HCT116 (cell line): ENCODE measurements at regions not wholly inside any gene's neighbourhood (a gene's known extent, or its start where the extent isn't known, plus 50 kb on each side); places are given as distances from the start of the nearest gene placed in this dataset.

Experiments used
- ATAC-seq: fragments of 200-7000 bp; cut with Tn5 transposase; 2 replicates; pipeline ENCODE4 v1.9.1; 2020; ENCODE audit warnings: mild to moderate bottlenecking, moderate library complexity
- BruUV-seq: library from RNA; stranded (reverse); fragments of 400-500 nt; replicated peaks from 2 replicates; lab custom pipeline; 2021; lab: Mats Ljungman, UMichigan
- CTCF ChIA-PET: fragments of 300-600 bp; sonication (Branson Sonifier 250); formaldehyde crosslinking; loops from one replicate; lab custom pipeline; 2021; ENCODE audit warnings: antibody characterized with exemption; lab: Charles Lee
- POLR2A ChIA-PET: fragments of 300-600, 350-600 bp; sonication (Branson Sonifier 250); formaldehyde crosslinking; loops from one replicate; lab custom pipeline; 2021; ENCODE audit warnings: antibody characterized with exemption; lab: Charles Lee
- RAD21 ChIA-PET, 2 experiments: fragments of 300-600 bp; sonication (Branson Sonifier 250); formaldehyde crosslinking; loops; one replicate each; lab custom pipeline; 2023; ENCODE audit warnings: low total read pairs in 2 of 2; ENCODE audit not compliant: uncharacterized antibody in 2 of 2, unreplicated experiment in 2 of 2, low non-redundant PET in 1 of 2; lab: Charles Lee
- DNase-seq: peaks from one replicate; pipeline ENCODE4 v3.0.0-alpha.2; 2010; ENCODE audit warnings: low read depth, low spot score
- H2AFZ ChIP-seq: fragments of 200-600 bp; shearing (Covaris generic), sonication (generic); 2 replicates; pipeline ENCODE4 v1.6.1; 2017; ENCODE audit warnings: low read depth, mixed run types, mixed read lengths, antibody characterized with exemption, low read length; ENCODE audit not compliant: poor library complexity, severe bottlenecking
- H3K27ac ChIP-seq: 2 replicates; pipeline ENCODE4 v1.5.1; 2012; ENCODE audit warnings: low read depth, low read length
- H3K27me3 ChIP-seq: fragments of 200-600 bp; sonication (generic); 2 replicates; pipeline ENCODE4 v1.6.1; 2016; ENCODE audit warnings: mixed run types, low read length, mixed read lengths; ENCODE audit not compliant: insufficient read depth
- H3K36me3 ChIP-seq, 2 experiments: fragments of 200-500 bp in 1 of 2; fragments of 200-600 bp in 1 of 2; sonication (Bioruptor generic) in 1 of 2; sonication (generic) in 1 of 2; 2 replicates each; pipeline versions ENCODE4 v1.5.1 to v1.6.1; 2014 to 2016; ENCODE audit warnings: low read length in 2 of 2, inconsistent platforms in 1 of 2, mixed read lengths in 1 of 2, mixed run types in 1 of 2; ENCODE audit not compliant: insufficient read depth in 2 of 2, control insufficient read depth in 1 of 2
- H3K4me1 ChIP-seq, 2 experiments: fragments of 200-600 bp in 1 of 2; sonication (generic) in 1 of 2; 2 replicates each; pipeline versions ENCODE4 v1.5.1 to v1.6.1; 2012 to 2017; ENCODE audit warnings: low read length in 2 of 2, inconsistent platforms in 1 of 2, mild to moderate bottlenecking in 1 of 2, mixed read lengths in 1 of 2, mixed run types in 1 of 2, moderate library complexity in 1 of 2; ENCODE audit not compliant: insufficient read depth in 2 of 2, control insufficient read depth in 1 of 2
- H3K4me2 ChIP-seq: fragments of 200-600 bp; sonication (generic); 2 replicates; pipeline ENCODE4 v1.6.1; 2017; ENCODE audit warnings: mixed run types, low read length, mixed read lengths
- H3K4me3 ChIP-seq, 2 experiments: fragments of 200-600 bp in 1 of 2; sonication (generic) in 1 of 2; replicated peaks in 1 of 2; 2 replicates each; pipeline ENCODE4 v1.5.1; 2011 to 2016; ENCODE audit warnings: low read length in 2 of 2, control low read depth in 1 of 2, low read depth in 1 of 2, mild to moderate bottlenecking in 1 of 2, mixed read lengths in 1 of 2, mixed run types in 1 of 2
- H3K79me2 ChIP-seq: fragments of 200-600 bp; sonication (generic); 2 replicates; pipeline ENCODE4 v1.6.1; 2017; ENCODE audit warnings: mild to moderate bottlenecking, mixed run types, low read length, moderate library complexity, mixed read lengths; ENCODE audit not compliant: insufficient read depth
- H3K9ac ChIP-seq: fragments of 200-600 bp; sonication (generic); 2 replicates; pipeline ENCODE4 v1.6.1; 2016; ENCODE audit warnings: low read length, mixed read lengths
- H3K9me2 ChIP-seq: fragments of 200-600 bp; sonication (generic), shearing (Covaris generic); 2 replicates; pipeline ENCODE4 v1.6.1; 2017; ENCODE audit warnings: mixed run types, mild to moderate bottlenecking, moderate library complexity; ENCODE audit not compliant: insufficient read depth
- H3K9me3 ChIP-seq, 2 experiments: fragments of 200-500 bp in 1 of 2; fragments of 200-600 bp in 1 of 2; sonication (Bioruptor generic) in 1 of 2; sonication (generic) in 1 of 2; 2 replicates each; pipeline ENCODE4 v1.6.1; 2014 to 2017; ENCODE audit warnings: low read length in 2 of 2, mixed read lengths in 2 of 2, inconsistent platforms in 1 of 2, low read depth in 1 of 2, mild to moderate bottlenecking in 1 of 2, mixed run types in 1 of 2, moderate library complexity in 1 of 2; ENCODE audit not compliant: control insufficient read depth in 1 of 2, insufficient read depth in 1 of 2
- H4K20me1 ChIP-seq: fragments of 200-600 bp; sonication (generic), shearing (Covaris generic); 2 replicates; pipeline ENCODE4 v1.6.1; 2017; ENCODE audit warnings: mixed run types, mild to moderate bottlenecking, moderate library complexity; ENCODE audit not compliant: insufficient read depth
- CEBPB ChIP-seq: IDR thresholded peaks from 2 replicates; pipeline ENCODE4 v1.6.1; 2012; ENCODE audit warnings: low read depth
- EGR1 ChIP-seq: IDR thresholded peaks from 2 replicates; pipeline ENCODE4 v1.6.1; 2012; ENCODE audit warnings: low read depth
- ELF1 ChIP-seq: IDR thresholded peaks from 2 replicates; pipeline ENCODE4 v1.6.1; 2012; ENCODE audit warnings: low read depth, borderline replicate concordance
- EZH2 ChIP-seq: fragments of 200-600 bp; sonication (generic); IDR thresholded peaks from 2 replicates; pipeline ENCODE4 v1.6.1; 2017; ENCODE audit warnings: antibody characterized with exemption, mixed run types
- EZH2phosphoT487 ChIP-seq: fragments of 200-600 bp; IDR thresholded peaks from 2 replicates; pipeline ENCODE4 v1.6.1; 2018; ENCODE audit warnings: antibody characterized with exemption, borderline replicate concordance
- FOSL1 ChIP-seq: IDR thresholded peaks from 2 replicates; pipeline ENCODE4 v1.6.1; 2012; ENCODE audit warnings: low read depth
- JUND ChIP-seq: IDR thresholded peaks from 2 replicates; pipeline ENCODE4 v1.6.1; 2012
- MAX ChIP-seq: IDR thresholded peaks from 2 replicates; pipeline ENCODE4 v1.6.1; 2012
- POLR2A ChIP-seq: IDR thresholded peaks from 2 replicates; pipeline ENCODE4 v1.7.0; 2011; ENCODE audit warnings: borderline replicate concordance; ENCODE audit not compliant: insufficient read depth, insufficient read length; ENCODE audit errors: extremely low read depth
- RAD21 ChIP-seq: IDR thresholded peaks from 2 replicates; pipeline ENCODE4 v1.6.1; 2012; ENCODE audit warnings: low read depth, mild to moderate bottlenecking
- REST ChIP-seq: IDR thresholded peaks from 2 replicates; pipeline ENCODE4 v1.6.1; 2012; ENCODE audit warnings: low read depth
- SP1 ChIP-seq: IDR thresholded peaks from 2 replicates; pipeline ENCODE4 v1.6.1; 2012; ENCODE audit warnings: low read depth
- SRF ChIP-seq: IDR thresholded peaks from 2 replicates; pipeline ENCODE4 v1.6.1; 2012; ENCODE audit warnings: low read depth
- TCF7L2 ChIP-seq: IDR thresholded peaks from 2 replicates; pipeline ENCODE4 v1.7.0; 2011; ENCODE audit warnings: borderline replicate concordance, inconsistent platforms; ENCODE audit not compliant: insufficient read depth, insufficient read length; ENCODE audit errors: extremely low read depth
- ZBTB33 ChIP-seq: IDR thresholded peaks from 2 replicates; pipeline ENCODE4 v1.6.1; 2011; ENCODE audit warnings: mild to moderate bottlenecking, low read length, moderate library complexity; ENCODE audit not compliant: insufficient replicate concordance; ENCODE audit errors: extremely low read depth
- intact Hi-C: fragments of 100-400 bp; cut with micrococcal nuclease; formaldehyde crosslinking; loops from 2 replicates; pipeline ENCODE4 v1.10.0; 2022

GRCh38 chr18:24685254-24685959, 225.0 kb downstream of the HRH4 start:
- intact Hi-C loops: no loop called here
- ChIA-PET RAD21 (no interaction called here), CTCF (no interaction called here), POLR2A (no interaction called here)
- H3K9me3 ChIP-seq: no peaks in the 10 kb centered on the region
- BruUV-seq: no TSS peak
- H3K9me2 ChIP-seq: no peaks in the 10 kb centered on the region
- no peaks in the 10 kb centered on the region for H3K27me3 ChIP-seq
- no peak overlapping the region for H2AFZ ChIP-seq
- no peak for TF ChIP-seq POLR2A
- no peak for TF ChIP-seq ZBTB33
- no peaks in the 10 kb centered on the region for H3K79me2 ChIP-seq
- ATAC-seq (no peak), DNase-seq (no peak)
- no peak overlapping the region for H3K4me2 ChIP-seq
- no peak overlapping the region for H3K27ac ChIP-seq
- no peaks in the 10 kb centered on the region for H3K36me3 ChIP-seq
- H3K4me3 ChIP-seq: no peak overlapping the region
- H4K20me1 ChIP-seq: no peaks in the 10 kb centered on the region
- no peak overlapping the region for H3K9ac ChIP-seq
- no peaks in the 10 kb centered on the region for H3K4me1 ChIP-seq

GRCh38 chr18:24695168-24695567, 234.7 kb downstream of the HRH4 start:
- RAD21 ChIA-PET: no interaction called here
- intact Hi-C loops: no loop called here
- POLR2A ChIA-PET: no interaction called here
- no peak for TF ChIP-seq EZH2phosphoT487
- no peak for TF ChIP-seq CEBPB
- no peak for TF ChIP-seq SRF
- no peak for TF ChIP-seq TCF7L2
- TF ChIP-seq MAX: no peak
- TF ChIP-seq RAD21: no peak
- TF ChIP-seq REST: no peak
- no peak for TF ChIP-seq EGR1
- TF ChIP-seq FOSL1: no peak
- TF ChIP-seq EZH2: no peak
- no peak for TF ChIP-seq ELF1
- TF ChIP-seq SP1: no peak
- TF ChIP-seq POLR2A: no peak
- no peak for TF ChIP-seq JUND

More at GRCh38 chr18:24695168-24695567, 234.7 kb downstream of the HRH4 start:
- Histone ChIP-seq H3K27ac (no peak overlapping the region), H3K4me3 (no peak overlapping the region), H3K4me2 (no peak overlapping the region), H4K20me1 (no peaks in the 10 kb centered on the region), H3K79me2 (no peaks in the 10 kb centered on the region), H2AFZ (no peak overlapping the region), H3K4me1 (no peaks in the 10 kb centered on the region), H3K27me3 (peaks cover 8% of the 10 kb centered on the region), H3K9ac (no peak overlapping the region), H3K9me2 (no peaks in the 10 kb centered on the region), H3K9me3 (no peaks in the 10 kb centered on the region), H3K36me3 (no peaks in the 10 kb centered on the region)
- DNase-seq (no peak), ATAC-seq (no peak)
- CTCF ChIA-PET: no interaction called here
- BruUV-seq: no TSS peak
